ENCODE measurements at regions not wholly inside any gene's neighbourhood (a gene's known extent, or its start where the extent isn't known, plus 50 kb on each side); places are given as distances from the start of the nearest gene placed in this dataset.

GRCh38 chr2:41870265-41870585, 177.6 kb upstream of the PKDCC start:
- Histone ChIP-seq H3K4me1 (ENCODE audit: control insufficient read depth, insufficient read depth, low read length) (no peaks in the 10 kb centered on the region), H4K20me1 (ENCODE audit: control insufficient read depth, insufficient read depth) (no peaks in the 10 kb centered on the region), H2AFZ (ENCODE audit: control insufficient read depth, low read depth, low read length) (no peak overlapping the region), H3K27ac (ENCODE audit: control insufficient read depth, insufficient read depth) (no peak overlapping the region), H3K4me3 (no peak overlapping the region), H3K27me3 (replicated peaks in 1 of 2; ENCODE audit: control insufficient read depth in 2 of 2, insufficient read depth in 2 of 2, low read length in 1 of 2) (no peaks in the 10 kb centered on the region; a peak in 2 of 4 replicates), H3K79me2 (ENCODE audit: control insufficient read depth, insufficient read depth, low read length) (no peaks in the 10 kb centered on the region), H3K36me3 (ENCODE audit: control insufficient read depth in 2 of 2, insufficient read depth in 2 of 2, low read length in 1 of 2) (no peaks in the 10 kb centered on the region), H3K9ac (ENCODE audit: control insufficient read depth, insufficient read depth, low read length) (no peak overlapping the region), H3K9me3 (replicated peaks; ENCODE audit: control insufficient read depth, insufficient read depth, low read length) (no peaks in the 10 kb centered on the region), H3K4me2 (ENCODE audit: control insufficient read depth, insufficient read depth) (no peak overlapping the region)
- POLR2A ChIA-PET = no interaction called here
- intact Hi-C loops (cut with micrococcal nuclease; ENCODE audit: unreplicated experiment) (no loop called here), in situ Hi-C loops (cut with MboI) (loop anchor here (5.0 to 25.0 kb wide), 3 partner anchors 217 to 792 kb away; no protein-coding TSS in a partner anchor)
- RAD21 ChIA-PET (ENCODE audit: unreplicated experiment) = interaction anchor here (1.0 to 7.4 kb wide), 11 partner anchors 9 to 458 kb away, joined by 3 to 153 read pairs (median 4); no protein-coding TSS in a partner anchor
- CTCF ChIA-PET = interaction anchor here (0.7 to 14.9 kb wide), 23 partner anchors 9 to 471 kb away, joined by 3 to 462 read pairs (median 4); no protein-coding TSS in a partner anchor
- ATAC-seq (peak; percentile 9; the same call in 2 of the 3 replicates), FAIRE-seq (no peak), DNase-seq (ENCODE audit: low read depth, low spot score) (no peak)
- WGBS (ENCODE audit: insufficient coverage, insufficient replicate concordance, low lambda C conversion rate, missing lambda C conversion rate) = 28% methylated on average over 6 of the region's 6 CpGs
- BruUV-seq (replicated peaks) = no TSS peak
- no peak for TF ChIP-seq RELA (IDR thresholded peaks at IDR 0.05; ENCODE audit: borderline replicate concordance, partially characterized antibody)
- SMC1A ChIA-PET (ENCODE audit: uncharacterized antibody, unreplicated experiment) = interaction anchor here (1.3 to 8.2 kb wide), 3 partner anchors 176 to 221 kb away, joined by 5 to 198 read pairs (median 29); no protein-coding TSS in a partner anchor

GRCh38 chr2:41871080-41871479, 176.7 kb upstream of the PKDCC start:
- DNase-seq (ENCODE audit: low read depth, low spot score) (no peak), FAIRE-seq (no peak), ATAC-seq (no peak)
- Histone ChIP-seq H3K27me3 (replicated peaks in 1 of 2; ENCODE audit: control insufficient read depth in 2 of 2, insufficient read depth in 2 of 2, low read length in 1 of 2) (no peaks in the 10 kb centered on the region; a peak in 1 of 4 replicates), H3K36me3 (ENCODE audit: control insufficient read depth in 2 of 2, insufficient read depth in 2 of 2, low read length in 1 of 2) (no peaks in the 10 kb centered on the region), H3K4me3 (no peak overlapping the region), H3K79me2 (ENCODE audit: control insufficient read depth, insufficient read depth, low read length) (no peaks in the 10 kb centered on the region), H4K20me1 (ENCODE audit: control insufficient read depth, insufficient read depth) (no peaks in the 10 kb centered on the region), H3K4me1 (ENCODE audit: control insufficient read depth, insufficient read depth, low read length) (no peaks in the 10 kb centered on the region), H3K27ac (ENCODE audit: control insufficient read depth, insufficient read depth) (no peak overlapping the region), H2AFZ (ENCODE audit: control insufficient read depth, low read depth, low read length) (no peak overlapping the region), H3K9me3 (replicated peaks; ENCODE audit: control insufficient read depth, insufficient read depth, low read length) (no peaks in the 10 kb centered on the region), H3K9ac (ENCODE audit: control insufficient read depth, insufficient read depth, low read length) (no peak overlapping the region), H3K4me2 (ENCODE audit: control insufficient read depth, insufficient read depth) (no peak overlapping the region)
- ChIA-PET CTCF (interaction anchor here (0.8 to 14.9 kb wide), 6 partner anchors 18 to 302 kb away, joined by 3 to 462 read pairs (median 13); no protein-coding TSS in a partner anchor), RAD21 (ENCODE audit: unreplicated experiment) (interaction anchor here (0.8 to 7.4 kb wide), 3 partner anchors 18 to 213 kb away, joined by 3 to 153 read pairs (median 3); no protein-coding TSS in a partner anchor), SMC1A (ENCODE audit: uncharacterized antibody, unreplicated experiment) (interaction anchor here (1.1 to 8.2 kb wide), 9 partner anchors 14 to 458 kb away, joined by 3 to 198 read pairs (median 5); no protein-coding TSS in a partner anchor), POLR2A (no interaction called here)
- in situ Hi-C loops (cut with MboI) = loop anchor here (5.0 to 25.0 kb wide), 3 partner anchors 216 to 791 kb away; no protein-coding TSS in a partner anchor
- 63% methylated on average over 9 of the region's 9 CpGs for WGBS (ENCODE audit: insufficient coverage, insufficient replicate concordance, low lambda C conversion rate, missing lambda C conversion rate)
- intact Hi-C loops (cut with micrococcal nuclease; ENCODE audit: unreplicated experiment) = no loop called here
- no TSS peak for BruUV-seq (replicated peaks)
- no peak for TF ChIP-seq ASH2L (IDR thresholded peaks at IDR 0.05; ENCODE audit: borderline replicate concordance, low read depth)
- TF ChIP-seq ZNF384 (IDR thresholded peaks at IDR 0.05; ENCODE audit: borderline replicate concordance, low read depth, low read length) = no peak
- TF ChIP-seq IRF3 (IDR thresholded peaks at IDR 0.05) = no peak
- TF ChIP-seq ATF2 (IDR thresholded peaks at IDR 0.05; ENCODE audit: low read length) = no peak
- TF ChIP-seq CTCF (IDR thresholded peaks at IDR 0.05 in 2 of 3, conservative IDR thresholded peaks at IDR 0.05 in 1 of 3; ENCODE audit: control insufficient read depth in 2 of 3, extremely low read depth in 1 of 3, insufficient read depth in 1 of 3, low read depth in 3 of 3, low read length in 3 of 3) = no peak
- TF ChIP-seq RB1 (IDR thresholded peaks at IDR 0.05; ENCODE audit: borderline replicate concordance) = no peak
- no peak for TF ChIP-seq JUNB (IDR thresholded peaks at IDR 0.05)
- no peak for TF ChIP-seq E2F8 (IDR thresholded peaks at IDR 0.05; ENCODE audit: low read depth, partially characterized antibody)

Data from GM12878 (cell line).